ENCODE measurements at regions not wholly inside any gene's neighbourhood (a gene's known extent, or its start where the extent isn't known, plus 50 kb on each side); places are given as distances from the start of the nearest gene placed in this dataset.

DNA sequence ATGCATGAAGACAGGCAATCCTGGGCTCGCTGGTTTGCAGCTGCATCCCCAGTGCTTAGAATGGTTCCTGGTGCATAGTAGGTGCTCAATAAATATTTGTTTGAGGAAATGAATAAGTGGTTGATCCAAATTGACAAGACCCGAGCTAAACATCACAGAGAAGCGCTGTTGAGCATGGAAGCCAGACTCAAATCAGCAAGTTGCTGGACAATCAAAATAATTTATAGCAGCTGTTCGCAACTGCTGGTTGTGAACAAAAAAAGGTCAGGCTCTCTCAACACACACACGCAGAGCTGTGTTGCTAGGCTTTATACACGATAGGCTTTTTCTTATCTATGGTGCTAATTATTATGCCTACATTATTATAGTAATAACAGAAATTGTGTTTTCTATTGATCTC is 190.2 kb downstream of the TBX5 start:
- Histone ChIP-seq H3K36me3 (no peaks in the 10 kb centered on the region), H3K27me3 (no peaks in the 10 kb centered on the region), H3K4me1 (no peaks in the 10 kb centered on the region), H3K27ac (no peak overlapping the region), H3K4me3 (replicated peaks in 1 of 3) (no peak overlapping the region), H3K9me3 (no peaks in the 10 kb centered on the region)
- TF ChIP-seq, protein P1, sequence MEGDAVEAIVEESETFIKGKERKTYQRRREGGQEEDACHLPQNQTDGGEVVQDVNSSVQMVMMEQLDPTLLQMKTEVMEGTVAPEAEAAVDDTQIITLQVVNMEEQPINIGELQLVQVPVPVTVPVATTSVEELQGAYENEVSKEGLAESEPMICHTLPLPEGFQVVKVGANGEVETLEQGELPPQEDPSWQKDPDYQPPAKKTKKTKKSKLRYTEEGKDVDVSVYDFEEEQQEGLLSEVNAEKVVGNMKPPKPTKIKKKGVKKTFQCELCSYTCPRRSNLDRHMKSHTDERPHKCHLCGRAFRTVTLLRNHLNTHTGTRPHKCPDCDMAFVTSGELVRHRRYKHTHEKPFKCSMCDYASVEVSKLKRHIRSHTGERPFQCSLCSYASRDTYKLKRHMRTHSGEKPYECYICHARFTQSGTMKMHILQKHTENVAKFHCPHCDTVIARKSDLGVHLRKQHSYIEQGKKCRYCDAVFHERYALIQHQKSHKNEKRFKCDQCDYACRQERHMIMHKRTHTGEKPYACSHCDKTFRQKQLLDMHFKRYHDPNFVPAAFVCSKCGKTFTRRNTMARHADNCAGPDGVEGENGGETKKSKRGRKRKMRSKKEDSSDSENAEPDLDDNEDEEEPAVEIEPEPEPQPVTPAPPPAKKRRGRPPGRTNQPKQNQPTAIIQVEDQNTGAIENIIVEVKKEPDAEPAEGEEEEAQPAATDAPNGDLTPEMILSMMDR (IDR thresholded peaks at IDR 0.05) = no peak
- TF ChIP-seq POLR2A (IDR thresholded peaks at IDR 0.05) = no peak
- DNase-seq = no peak
- intact Hi-C loops (cut with DNase I) = no loop called here
- 64 to 65% methylated on average over 6 of the region's 6 CpGs for WGBS, 2 donors

DNA sequence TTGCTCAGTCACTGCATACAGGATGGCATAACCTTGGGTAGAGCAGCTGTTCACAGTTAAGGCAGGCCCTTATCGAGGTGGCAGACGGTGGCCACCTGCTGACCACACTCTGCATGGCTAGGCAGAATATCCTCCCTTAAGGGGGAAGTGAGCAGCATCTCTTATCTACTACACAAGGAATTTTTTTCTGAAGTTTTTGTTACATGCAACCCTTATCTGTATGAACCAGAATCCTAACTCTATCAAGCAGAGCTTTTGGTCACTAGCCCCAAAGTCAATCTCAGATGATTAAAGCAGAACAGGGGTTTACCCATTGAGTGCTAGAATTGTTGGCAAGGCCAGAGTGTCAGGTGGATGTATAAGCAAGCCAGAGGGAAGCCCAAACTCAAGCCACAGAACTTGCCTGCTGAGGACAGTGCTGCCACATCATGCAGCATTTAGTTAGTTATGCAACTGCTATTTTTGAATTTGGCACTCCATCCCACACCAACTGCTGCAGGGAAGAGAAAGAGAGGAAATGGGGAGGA is 192.8 kb downstream of the TBX5 start:
- 21 to 34% methylated on average over 2 of the region's 2 CpGs for WGBS, 2 donors
- no peaks in the 10 kb centered on the region for H3K4me1 ChIP-seq
- no peak for TF ChIP-seq POLR2A (IDR thresholded peaks at IDR 0.05)
- TF ChIP-seq, protein P1 (IDR thresholded peaks at IDR 0.05) = no peak
- intact Hi-C loops (cut with DNase I) = no loop called here
- DNase-seq = no peak
- no peaks in the 10 kb centered on the region for H3K36me3 ChIP-seq
- no peak overlapping the region for H3K4me3 ChIP-seq (replicated peaks in 1 of 3)
- H3K27me3 ChIP-seq = no peaks in the 10 kb centered on the region
- no peaks in the 10 kb centered on the region for H3K9me3 ChIP-seq
- no peak overlapping the region for H3K27ac ChIP-seq

DNA sequence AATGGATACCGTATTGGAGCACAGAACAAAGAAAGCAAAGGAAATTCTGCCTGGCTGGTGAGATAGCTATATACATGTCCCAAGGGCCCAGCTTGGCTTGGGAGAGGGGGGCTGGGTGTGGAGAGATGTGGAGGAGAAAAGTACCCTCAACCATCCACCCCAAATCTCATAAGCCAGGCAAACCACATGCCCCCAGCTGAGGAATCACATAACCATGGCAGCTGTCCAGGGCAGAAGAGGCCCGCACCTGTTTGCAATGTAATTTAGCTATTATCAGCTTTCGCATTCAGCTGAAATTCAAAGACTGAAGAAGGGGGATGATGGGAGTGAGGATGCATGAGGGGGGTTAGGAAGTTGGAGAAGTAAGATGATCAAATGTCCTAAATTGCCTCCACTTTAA is 196.1 kb downstream of the TBX5 start:
- intact Hi-C loops (cut with DNase I) = no loop called here
- Histone ChIP-seq H3K4me3 (replicated peaks in 1 of 3) (no peak overlapping the region), H3K27ac (no peak overlapping the region), H3K36me3 (no peaks in the 10 kb centered on the region), H3K4me1 (no peaks in the 10 kb centered on the region), H3K27me3 (no peaks in the 10 kb centered on the region), H3K9me3 (no peaks in the 10 kb centered on the region)
- TF ChIP-seq, protein P1 (IDR thresholded peaks at IDR 0.05) = no peak
- no peak for TF ChIP-seq POLR2A (IDR thresholded peaks at IDR 0.05)
- DNase-seq = no peak
- WGBS, 2 donors = 81 to 83% methylated on average over 3 of the region's 3 CpGs

DNA sequence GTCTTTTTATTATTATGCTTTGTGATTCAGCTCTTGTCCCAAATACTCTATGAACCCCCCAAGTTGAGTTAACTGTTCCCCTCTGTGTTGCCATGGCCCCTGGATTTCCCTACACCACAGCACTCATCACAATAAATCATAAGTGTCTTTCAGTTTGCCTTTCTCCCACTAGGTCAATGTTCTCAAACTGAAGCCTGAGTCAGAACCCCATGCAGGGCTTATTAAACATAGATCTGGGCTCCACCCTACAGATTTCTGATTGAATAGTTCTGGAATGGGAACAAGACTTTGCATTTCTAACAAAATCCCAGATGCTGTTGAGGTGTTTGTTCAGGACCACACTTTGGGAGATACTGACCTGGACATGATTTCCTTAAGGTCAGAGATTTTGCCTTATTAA is 199.4 kb downstream of the TBX5 start:
- no peak for DNase-seq
- TF ChIP-seq, protein P1 (IDR thresholded peaks at IDR 0.05) = no peak
- TF ChIP-seq POLR2A (IDR thresholded peaks at IDR 0.05) = no peak
- Histone ChIP-seq H3K4me3 (replicated peaks in 1 of 3) (no peak overlapping the region), H3K27me3 (no peaks in the 10 kb centered on the region), H3K27ac (no peak overlapping the region), H3K36me3 (no peaks in the 10 kb centered on the region), H3K9me3 (no peaks in the 10 kb centered on the region), H3K4me1 (no peaks in the 10 kb centered on the region)
- intact Hi-C loops (cut with DNase I) = no loop called here

DNA sequence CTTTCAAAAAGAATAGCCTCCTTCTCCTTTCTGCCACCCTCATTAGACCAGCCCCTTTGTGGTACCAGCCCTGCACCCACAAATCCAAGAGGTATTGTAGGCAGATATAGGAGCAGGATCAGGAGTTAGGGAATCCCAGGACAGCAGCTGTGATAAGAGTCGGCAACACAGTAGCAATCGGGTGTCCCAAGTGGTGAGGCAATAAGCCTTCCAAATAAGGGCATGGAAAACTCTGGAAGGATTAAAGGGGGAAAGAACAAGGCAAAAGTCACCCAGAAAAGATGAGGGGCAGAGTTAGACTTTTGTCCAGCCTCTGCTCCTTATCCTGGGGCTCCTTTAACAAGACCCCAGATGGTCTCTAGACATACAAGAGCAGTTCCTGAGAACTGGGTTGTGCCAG is 204.2 kb downstream of the TBX5 start:
- Histone ChIP-seq H3K36me3 (no peaks in the 10 kb centered on the region), H3K27me3 (no peaks in the 10 kb centered on the region), H3K4me3 (replicated peaks in 1 of 3) (no peak overlapping the region), H3K27ac (no peak overlapping the region), H3K9me3 (no peaks in the 10 kb centered on the region), H3K4me1 (no peaks in the 10 kb centered on the region)
- 39 to 46% methylated on average over 2 of the region's 2 CpGs for WGBS, 2 donors
- intact Hi-C loops (cut with DNase I) = no loop called here
- no peak for DNase-seq
- TF ChIP-seq, protein P1 (IDR thresholded peaks at IDR 0.05) = no peak
- TF ChIP-seq POLR2A (IDR thresholded peaks at IDR 0.05) = no peak
